Endothelial cell of umbilical vein (primary cell): ENCODE measurements at regions not wholly inside any gene's neighbourhood (a gene's known extent, or its start where the extent isn't known, plus 50 kb on each side); places are given as distances from the start of the nearest gene placed in this dataset.

Source experiments
- BruUV-seq: library from RNA; stranded (reverse); fragments of 400-500 nt; replicated peaks from 2 replicates; lab custom pipeline; 2021; lab: Mats Ljungman, UMichigan
- CTCF ChIA-PET: fragments of 300-600, 350-600 bp; sonication (Branson Sonifier 250); formaldehyde crosslinking; loops from one replicate; lab custom pipeline; 2021; ENCODE audit warnings: antibody characterized with exemption, inconsistent platforms; lab: Charles Lee
- POLR2A ChIA-PET: fragments of 300-600, 350-600 bp; sonication (Branson Sonifier 250); formaldehyde crosslinking; loops from one replicate; lab custom pipeline; 2021; ENCODE audit warnings: antibody characterized with exemption, inconsistent platforms; lab: Charles Lee
- DNase-seq: peaks from one replicate; pipeline ENCODE4 v3.0.0-alpha.2; 2011; ENCODE audit warnings: low read depth, low spot score
- FAIRE-seq: peaks from 2 replicates; lab custom pipeline; 2011; peaks lifted over from hg19 to GRCh38; lab: Jason Lieb, UNC
- H2AFZ ChIP-seq: 2 replicates; pipeline ENCODE4 v1.6.0; 2012; ENCODE audit warnings: low read depth, low read length, control low read depth, inconsistent platforms
- H3K27ac ChIP-seq: 2 replicates; pipeline ENCODE4 v1.5.1; 2011; ENCODE audit warnings: low read depth, mild to moderate bottlenecking, control low read depth, low read length, moderate library complexity; ENCODE audit not compliant: insufficient read depth
- H3K27me3 ChIP-seq, 2 experiments: 2 replicates each; pipeline versions ENCODE4 v1.6.0 to v1.6.1; 2011; ENCODE audit warnings: low read length in 2 of 2, mixed read lengths in 1 of 2; ENCODE audit not compliant: control insufficient read depth in 2 of 2, insufficient read depth in 2 of 2
- H3K36me3 ChIP-seq, 2 experiments: 2 replicates in 1 of 2; 3 replicates in 1 of 2; pipeline ENCODE4 v1.5.1; 2011; ENCODE audit warnings: low read length in 2 of 2, mild to moderate bottlenecking in 1 of 2, moderate library complexity in 1 of 2; ENCODE audit not compliant: control insufficient read depth in 2 of 2, insufficient read depth in 2 of 2; ENCODE audit errors: extremely low read depth in 1 of 2
- H3K4me1 ChIP-seq: 3 replicates; pipeline ENCODE4 v1.5.1; 2011; ENCODE audit warnings: mild to moderate bottlenecking, low read length; ENCODE audit not compliant: control insufficient read depth, insufficient read depth; ENCODE audit errors: extremely low read depth
- H3K4me2 ChIP-seq: 2 replicates; pipeline ENCODE4 v1.6.1; 2011; ENCODE audit warnings: low read length, control low read depth, mixed read lengths; ENCODE audit not compliant: insufficient read depth
- H3K4me3 ChIP-seq, 3 experiments: fragments of 200-600 bp in 1 of 3; sonication (generic), shearing (Covaris generic) in 1 of 3; replicated peaks in 1 of 3; 2 replicates each; pipeline ENCODE4 v1.5.1; 2011 to 2016; ENCODE audit warnings: control low read depth in 3 of 3, low read length in 3 of 3, mild to moderate bottlenecking in 2 of 3, inconsistent platforms in 1 of 3, low read depth in 1 of 3, moderate library complexity in 1 of 3; ENCODE audit not compliant: insufficient read depth in 1 of 3
- H3K79me2 ChIP-seq: 2 replicates; pipeline ENCODE4 v1.6.0; 2012; ENCODE audit warnings: low read length, inconsistent platforms; ENCODE audit not compliant: control insufficient read depth, insufficient read depth
- H3K9ac ChIP-seq: replicated peaks from 2 replicates; pipeline ENCODE3; 2011; ENCODE audit warnings: low read length, control low read depth; ENCODE audit not compliant: insufficient read depth; ENCODE audit errors: extremely low read depth
- H3K9me1 ChIP-seq: replicated peaks from 3 replicates; pipeline ENCODE4 v1.6.0; 2011; ENCODE audit warnings: mild to moderate bottlenecking, low read length; ENCODE audit not compliant: control insufficient read depth, insufficient read depth; ENCODE audit errors: extremely low read depth
- H3K9me3 ChIP-seq: replicated peaks from 2 replicates; pipeline ENCODE4 v1.5.1; 2012; ENCODE audit warnings: low read length, inconsistent platforms; ENCODE audit not compliant: control insufficient read depth, insufficient read depth
- H4K20me1 ChIP-seq: replicated peaks from 2 replicates; pipeline ENCODE3; 2011; ENCODE audit warnings: mild to moderate bottlenecking, low read length; ENCODE audit not compliant: control insufficient read depth, insufficient read depth; ENCODE audit errors: extremely low read depth
- EZH2 ChIP-seq: IDR thresholded peaks from 2 replicates; pipeline ENCODE4 v1.6.1; 2012; ENCODE audit warnings: borderline replicate concordance, low read depth, mild to moderate bottlenecking, moderate library complexity, low read length, inconsistent platforms; ENCODE audit not compliant: severe bottlenecking
- GATA2 ChIP-seq: IDR thresholded peaks from 2 replicates; pipeline ENCODE4 v1.7.0; 2011; ENCODE audit warnings: low read depth, mild to moderate bottlenecking, moderate library complexity, mixed read lengths, low read length; ENCODE audit not compliant: insufficient read length, insufficient read depth
- JUN ChIP-seq: IDR thresholded peaks from 2 replicates; pipeline ENCODE4 v1.6.1; 2011; ENCODE audit warnings: borderline replicate concordance, low read depth; ENCODE audit not compliant: insufficient read length, insufficient read depth
- MYC ChIP-seq: IDR thresholded peaks from one replicate; pipeline ENCODE4 v1.6.1; 2011; ENCODE audit warnings: mild to moderate bottlenecking, low read depth, low read length
- POLR2A ChIP-seq: IDR thresholded peaks from 2 replicates; pipeline ENCODE4 v1.6.1; 2012; ENCODE audit warnings: low read depth, mild to moderate bottlenecking, control low read depth, low read length
- POLR2AphosphoS5 ChIP-seq: IDR thresholded peaks from 2 replicates; pipeline ENCODE4 v1.6.1; 2012; ENCODE audit warnings: low read depth, mild to moderate bottlenecking, control low read depth, low read length, moderate library complexity; ENCODE audit not compliant: insufficient read depth
- dilution Hi-C: fragments of 300-500 bp; cut with MboI; formaldehyde crosslinking; loops from one replicate; pipeline ENCODE4 v1.15.0; 2019; ENCODE audit warnings: low sequenced_read_pairs; ENCODE audit not compliant: extremely low pct_ligation_motif_present
- intact Hi-C: fragments of 100-400 bp; cut with micrococcal nuclease; formaldehyde crosslinking; loops from one replicate; pipeline ENCODE4 v1.10.0; 2022
- TF ChIP-seq, protein P1 (sequence below): IDR thresholded peaks from 2 replicates; pipeline ENCODE4 v1.6.1; 2011; ENCODE audit not compliant: insufficient read depth, insufficient read length
- TF ChIP-seq, protein P2 (sequence below), 2 donors: IDR thresholded peaks; 1 replicate in 1 of 2; 2 replicates in 1 of 2; pipeline ENCODE4 v1.5.1; 2011; ENCODE audit warnings: low read length in 2 of 2, mild to moderate bottlenecking in 2 of 2, moderate library complexity in 2 of 2, control low read depth in 1 of 2, inconsistent platforms in 1 of 2, low read depth in 1 of 2; ENCODE audit not compliant: insufficient read depth in 1 of 2; ENCODE audit errors: extremely low read depth in 1 of 2

DNA sequence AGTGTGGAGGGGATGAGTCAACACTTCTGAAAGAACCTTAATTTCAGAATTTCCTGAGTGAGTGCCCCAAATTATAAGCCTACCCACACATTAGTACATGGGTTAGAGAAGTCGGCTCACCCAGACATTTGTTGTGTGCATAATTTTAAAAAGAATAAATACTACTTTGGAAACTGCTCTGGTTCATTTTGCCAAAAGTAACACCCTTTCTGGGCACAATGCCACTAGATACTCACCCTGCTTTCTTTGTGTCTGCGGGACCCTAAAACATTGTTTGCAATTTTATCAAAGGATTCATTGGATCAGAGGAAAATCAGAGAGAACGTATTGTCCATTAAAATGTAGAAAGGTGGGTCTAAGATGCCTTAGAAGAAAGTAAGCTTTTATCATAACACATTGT is 245.5 kb upstream of the NRP1 start:
- dilution Hi-C loops (no loop called here), intact Hi-C loops (no loop called here)
- Histone ChIP-seq H2AFZ (no peak overlapping the region), H3K27me3 (peaks cover 2 to 14% of the 10 kb centered on the region in 2 experiments), H3K4me1 (no peaks in the 10 kb centered on the region), H3K9me3 (no peaks in the 10 kb centered on the region), H3K9me1 (no peaks in the 10 kb centered on the region), H3K27ac (no peak overlapping the region), H4K20me1 (no peaks in the 10 kb centered on the region), H3K79me2 (no peaks in the 10 kb centered on the region), H3K4me2 (no peak overlapping the region), H3K4me3 (no peak overlapping the region), H3K36me3 (no peaks in the 10 kb centered on the region), H3K9ac (no peak overlapping the region)
- ChIA-PET CTCF (no interaction called here), POLR2A (no interaction called here)
- DNase-seq (no peak), FAIRE-seq (no peak)
- TF ChIP-seq, protein P1, sequence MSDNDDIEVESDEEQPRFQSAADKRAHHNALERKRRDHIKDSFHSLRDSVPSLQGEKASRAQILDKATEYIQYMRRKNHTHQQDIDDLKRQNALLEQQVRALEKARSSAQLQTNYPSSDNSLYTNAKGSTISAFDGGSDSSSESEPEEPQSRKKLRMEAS, result no peak
- TF ChIP-seq, protein P2, sequence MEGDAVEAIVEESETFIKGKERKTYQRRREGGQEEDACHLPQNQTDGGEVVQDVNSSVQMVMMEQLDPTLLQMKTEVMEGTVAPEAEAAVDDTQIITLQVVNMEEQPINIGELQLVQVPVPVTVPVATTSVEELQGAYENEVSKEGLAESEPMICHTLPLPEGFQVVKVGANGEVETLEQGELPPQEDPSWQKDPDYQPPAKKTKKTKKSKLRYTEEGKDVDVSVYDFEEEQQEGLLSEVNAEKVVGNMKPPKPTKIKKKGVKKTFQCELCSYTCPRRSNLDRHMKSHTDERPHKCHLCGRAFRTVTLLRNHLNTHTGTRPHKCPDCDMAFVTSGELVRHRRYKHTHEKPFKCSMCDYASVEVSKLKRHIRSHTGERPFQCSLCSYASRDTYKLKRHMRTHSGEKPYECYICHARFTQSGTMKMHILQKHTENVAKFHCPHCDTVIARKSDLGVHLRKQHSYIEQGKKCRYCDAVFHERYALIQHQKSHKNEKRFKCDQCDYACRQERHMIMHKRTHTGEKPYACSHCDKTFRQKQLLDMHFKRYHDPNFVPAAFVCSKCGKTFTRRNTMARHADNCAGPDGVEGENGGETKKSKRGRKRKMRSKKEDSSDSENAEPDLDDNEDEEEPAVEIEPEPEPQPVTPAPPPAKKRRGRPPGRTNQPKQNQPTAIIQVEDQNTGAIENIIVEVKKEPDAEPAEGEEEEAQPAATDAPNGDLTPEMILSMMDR (IDR thresholded peaks at IDR 0.05; ENCODE audit: extremely low read depth in 1 of 2, insufficient read depth in 1 of 2, low read depth in 1 of 2, low read length in 2 of 2), result no peak
- TF ChIP-seq POLR2AphosphoS5 (no peak), POLR2A (no peak), GATA2 (no peak), EZH2 (no peak)
- no TSS peak for BruUV-seq

DNA sequence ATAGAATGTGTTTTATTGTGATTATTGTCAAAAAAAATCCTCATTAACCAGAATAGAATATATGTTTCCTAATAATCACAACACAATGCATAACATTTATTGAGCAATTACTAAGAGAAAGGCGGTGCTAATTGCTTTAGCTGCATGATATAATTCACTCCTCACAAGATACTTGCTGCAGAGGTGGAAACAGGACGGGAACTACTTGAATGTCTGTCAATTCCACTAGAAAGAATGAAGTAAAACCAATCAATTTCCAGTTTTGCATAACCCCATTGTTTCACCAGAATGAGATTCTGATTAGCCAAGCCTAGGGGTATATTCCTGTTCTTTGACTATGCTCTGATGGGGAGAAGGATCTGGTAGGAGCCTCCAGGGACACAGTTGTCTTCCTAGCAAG is 239.1 kb upstream of the NRP1 start:
- no peaks in the 10 kb centered on the region for H3K9me3 ChIP-seq
- DNase-seq (no peak), FAIRE-seq (no peak)
- H3K79me2 ChIP-seq, result no peaks in the 10 kb centered on the region
- intact Hi-C loops, result no loop called here
- H3K4me3 ChIP-seq, result no peak overlapping the region
- peaks cover 5 to 10% of the 10 kb centered on the region in 2 experiments for H3K27me3 ChIP-seq
- H3K4me1 ChIP-seq, result no peaks in the 10 kb centered on the region
- H3K27ac ChIP-seq, result no peak overlapping the region
- TF ChIP-seq EZH2 (no peak), POLR2AphosphoS5 (no peak), GATA2 (no peak), MYC (no peak), POLR2A (no peak), JUN (no peak)
- TF ChIP-seq, protein P1, result no peak
- TF ChIP-seq, protein P2 (IDR thresholded peaks at IDR 0.05; ENCODE audit: extremely low read depth in 1 of 2, insufficient read depth in 1 of 2, low read depth in 1 of 2, low read length in 2 of 2), result no peak
- H4K20me1 ChIP-seq, result no peaks in the 10 kb centered on the region
- no peak overlapping the region for H3K9ac ChIP-seq
- CTCF ChIA-PET, result no interaction called here
- BruUV-seq, result no TSS peak
- POLR2A ChIA-PET, result no interaction called here
- dilution Hi-C loops, result no loop called here
- no peaks in the 10 kb centered on the region for H3K9me1 ChIP-seq
- no peak overlapping the region for H2AFZ ChIP-seq
- H3K4me2 ChIP-seq, result no peak overlapping the region
- no peaks in the 10 kb centered on the region for H3K36me3 ChIP-seq
